Ascending aorta (tissue), 2 donors: ENCODE measurements at regions not wholly inside any gene's neighbourhood (a gene's known extent, or its start where the extent isn't known, plus 50 kb on each side); places are given as distances from the start of the nearest gene placed in this dataset.

Experiments used
- DNase-seq, 2 donors: peaks; one replicate each; pipeline ENCODE4 v3.0.0-alpha.2; 2019; ENCODE audit warnings: low spot score in 2 of 2
- H3K27ac ChIP-seq, 2 donors: fragments of 200-600 bp; sonication (generic); one replicate each; pipeline ENCODE4 v1.5.1; 2016 to 2017; ENCODE audit warnings: mild to moderate bottlenecking in 1 of 2
- H3K27me3 ChIP-seq: fragments of 200-600 bp; sonication (generic); one replicate; pipeline ENCODE4 v1.5.1; 2017
- H3K36me3 ChIP-seq, 2 donors: fragments of 200-600 bp; sonication (generic); one replicate each; pipeline ENCODE4 v1.5.1; 2016
- H3K4me1 ChIP-seq, 2 donors: fragments of 200-600 bp; sonication (generic); one replicate each; pipeline ENCODE4 v1.5.1; 2016 to 2017; ENCODE audit warnings: mild to moderate bottlenecking in 1 of 2
- H3K4me3 ChIP-seq, 2 donors: fragments of 200-600 bp; sonication (generic); one replicate each; pipeline ENCODE4 v1.5.1; 2016 to 2017; ENCODE audit warnings: mild to moderate bottlenecking in 1 of 2
- H3K9me3 ChIP-seq, 2 donors: fragments of 200-600 bp; sonication (generic); one replicate each; pipeline ENCODE4 v1.5.1; 2016
- intact Hi-C: fragments of 100-400 bp; cut with DNase I; formaldehyde crosslinking; loops from one replicate; pipeline ENCODE4 v1.15.1; 2023
- TF ChIP-seq, protein P1 (sequence below), 3 experiments: fragments of 200-600 bp in 2 of 3; fragments of 450-650 bp in 1 of 3; sonication (generic) in 2 of 3; IDR thresholded peaks; one replicate each; pipeline ENCODE4 v1.5.1; 2016 to 2019; ENCODE audit warnings: antibody characterized with exemption in 3 of 3, mild to moderate bottlenecking in 1 of 3, moderate library complexity in 1 of 3

- Histone ChIP-seq H3K4me1 (peaks cover 0 to 4% of the 10 kb centered on the region in 2 donors), H3K27ac (no peak overlapping the region), H3K27me3 (no peaks in the 10 kb centered on the region), H3K36me3 (no peaks in the 10 kb centered on the region), H3K4me3 (no peak overlapping the region), H3K9me3 (no peaks in the 10 kb centered on the region)
- intact Hi-C loops, result no loop called here
- DNase-seq, result no peak
- TF ChIP-seq, protein P1, sequence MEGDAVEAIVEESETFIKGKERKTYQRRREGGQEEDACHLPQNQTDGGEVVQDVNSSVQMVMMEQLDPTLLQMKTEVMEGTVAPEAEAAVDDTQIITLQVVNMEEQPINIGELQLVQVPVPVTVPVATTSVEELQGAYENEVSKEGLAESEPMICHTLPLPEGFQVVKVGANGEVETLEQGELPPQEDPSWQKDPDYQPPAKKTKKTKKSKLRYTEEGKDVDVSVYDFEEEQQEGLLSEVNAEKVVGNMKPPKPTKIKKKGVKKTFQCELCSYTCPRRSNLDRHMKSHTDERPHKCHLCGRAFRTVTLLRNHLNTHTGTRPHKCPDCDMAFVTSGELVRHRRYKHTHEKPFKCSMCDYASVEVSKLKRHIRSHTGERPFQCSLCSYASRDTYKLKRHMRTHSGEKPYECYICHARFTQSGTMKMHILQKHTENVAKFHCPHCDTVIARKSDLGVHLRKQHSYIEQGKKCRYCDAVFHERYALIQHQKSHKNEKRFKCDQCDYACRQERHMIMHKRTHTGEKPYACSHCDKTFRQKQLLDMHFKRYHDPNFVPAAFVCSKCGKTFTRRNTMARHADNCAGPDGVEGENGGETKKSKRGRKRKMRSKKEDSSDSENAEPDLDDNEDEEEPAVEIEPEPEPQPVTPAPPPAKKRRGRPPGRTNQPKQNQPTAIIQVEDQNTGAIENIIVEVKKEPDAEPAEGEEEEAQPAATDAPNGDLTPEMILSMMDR (IDR thresholded peaks at IDR 0.05), result no peak
Observed at GRCh38 chr22:49155039-49155769, 672.5 kb downstream of the BRD1 start.

GRCh38 chr22:49154433-49154832, 673.2 kb downstream of the BRD1 start:
- H3K27me3 ChIP-seq, result no peaks in the 10 kb centered on the region

GRCh38 chr22:49153921-49154320, 673.8 kb downstream of the BRD1 start:
- TF ChIP-seq, protein P1 (IDR thresholded peaks at IDR 0.05), result no peak
- intact Hi-C loops, result no loop called here
- H3K27ac ChIP-seq, result no peak overlapping the region
- DNase-seq, result no peak
- no peak overlapping the region for H3K4me3 ChIP-seq
- no peaks in the 10 kb centered on the region for H3K27me3 ChIP-seq
- no peaks in the 10 kb centered on the region for H3K36me3 ChIP-seq
- no peaks in the 10 kb centered on the region for H3K4me1 ChIP-seq
- H3K9me3 ChIP-seq, result no peaks in the 10 kb centered on the region

More at GRCh38 chr22:49154433-49154832, 673.2 kb downstream of the BRD1 start:
- H3K4me3 ChIP-seq, result no peak overlapping the region
- no peak for DNase-seq
- TF ChIP-seq, protein P1 (IDR thresholded peaks at IDR 0.05), result no peak
- intact Hi-C loops, result no loop called here
- H3K27ac ChIP-seq, result no peak overlapping the region
- H3K36me3 ChIP-seq, result no peaks in the 10 kb centered on the region
- H3K9me3 ChIP-seq, result no peaks in the 10 kb centered on the region
- no peaks in the 10 kb centered on the region for H3K4me1 ChIP-seq

GRCh38 chr22:49152939-49153770, 674.5 kb downstream of the BRD1 start:
- H3K36me3 ChIP-seq, result no peaks in the 10 kb centered on the region
- no peak for DNase-seq
- H3K9me3 ChIP-seq, result no peaks in the 10 kb centered on the region
- intact Hi-C loops, result no loop called here
- TF ChIP-seq, protein P1 (IDR thresholded peaks at IDR 0.05), result no peak
- H3K4me3 ChIP-seq, result no peak overlapping the region
- H3K27ac ChIP-seq, result no peak overlapping the region
- H3K27me3 ChIP-seq, result no peaks in the 10 kb centered on the region
- H3K4me1 ChIP-seq, result no peaks in the 10 kb centered on the region

- no peaks in the 10 kb centered on the region for H3K9me3 ChIP-seq
- no peak overlapping the region for H3K4me3 ChIP-seq
- intact Hi-C loops, result no loop called here
- no peak for DNase-seq
- no peak overlapping the region for H3K27ac ChIP-seq
- TF ChIP-seq, protein P1 (IDR thresholded peaks at IDR 0.05), result no peak
- H3K4me1 ChIP-seq, result no peaks in the 10 kb centered on the region
- H3K27me3 ChIP-seq, result no peaks in the 10 kb centered on the region
- H3K36me3 ChIP-seq, result no peaks in the 10 kb centered on the region
Observed at GRCh38 chr22:49152127-49152938, 675.3 kb downstream of the BRD1 start.
